ENCODE measurements at regions not wholly inside any gene's neighbourhood (a gene's known extent, or its start where the extent isn't known, plus 50 kb on each side); places are given as distances from the start of the nearest gene placed in this dataset.

DNA sequence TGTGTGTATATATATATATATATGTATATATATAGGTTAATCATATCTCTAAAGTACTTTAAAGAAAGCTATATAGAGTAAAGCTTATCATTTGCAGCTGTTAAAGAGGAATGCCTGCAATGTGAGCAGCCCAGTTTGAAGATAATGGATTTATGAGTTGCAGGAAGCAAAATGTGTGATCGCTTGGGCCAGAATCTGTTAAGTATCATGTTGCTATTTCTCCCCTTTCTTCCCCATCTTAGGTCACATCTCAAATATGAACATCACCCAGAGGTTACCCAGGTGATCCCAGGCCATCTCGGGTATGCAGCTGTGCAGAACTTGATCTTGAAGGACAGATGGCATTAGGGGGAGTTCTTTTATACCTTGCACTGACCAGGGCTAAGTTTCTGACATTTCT lies 316.5 kb downstream of the MTX2 start:
- no peaks in the 10 kb centered on the region for H3K27me3 ChIP-seq
- no peaks in the 10 kb centered on the region for H3K36me3 ChIP-seq (ENCODE audit: low read depth, missing control alignments)
- H3K9me3 ChIP-seq = no peaks in the 10 kb centered on the region
- H3K4me3 ChIP-seq = no peak overlapping the region
- H3K27ac ChIP-seq = no peak overlapping the region
- TF ChIP-seq CTCF (IDR thresholded peaks at IDR 0.05) = no peak
- no peak for TF ChIP-seq POLR2A (IDR thresholded peaks at IDR 0.05)
- DNase-seq = no peak
- H3K4me1 ChIP-seq = peaks cover 14% of the 10 kb centered on the region
- 83 to 95% methylated on average over 2 of the region's 2 CpGs for WGBS, 2 donors
- intact Hi-C loops (cut with DNase I; ENCODE audit: low total_unique reads) = no loop called here

DNA sequence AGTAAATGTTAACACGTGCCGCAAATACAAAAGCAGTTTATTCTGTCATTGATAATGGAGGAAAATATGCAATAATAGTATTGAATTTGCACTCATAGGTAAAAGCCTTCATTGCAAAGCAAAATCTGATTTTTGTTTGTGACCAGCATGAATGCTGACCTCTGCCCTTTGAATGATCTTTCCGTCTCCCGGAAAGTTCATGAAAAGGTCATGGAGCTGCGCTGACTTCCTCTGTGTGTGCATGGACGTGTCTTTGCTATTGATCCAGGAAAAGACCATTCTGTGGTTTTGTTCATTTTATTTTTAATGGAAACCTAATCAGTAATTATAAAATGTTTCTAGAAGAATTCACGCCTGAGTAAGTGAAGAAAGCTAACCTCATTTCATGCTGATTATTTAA lies 320.0 kb downstream of the MTX2 start:
- WGBS, 2 donors = 82 to 83% methylated on average over 7 of the region's 7 CpGs
- no peak for DNase-seq
- H3K27me3 ChIP-seq = no peaks in the 10 kb centered on the region
- H3K4me3 ChIP-seq = no peak overlapping the region
- intact Hi-C loops (cut with DNase I; ENCODE audit: low total_unique reads) = no loop called here
- TF ChIP-seq POLR2A (IDR thresholded peaks at IDR 0.05) (no peak), CTCF (IDR thresholded peaks at IDR 0.05) (no peak)
- no peaks in the 10 kb centered on the region for H3K9me3 ChIP-seq
- H3K27ac ChIP-seq = no peak overlapping the region
- no peaks in the 10 kb centered on the region for H3K4me1 ChIP-seq
- H3K36me3 ChIP-seq (ENCODE audit: low read depth, missing control alignments) = no peaks in the 10 kb centered on the region

GRCh38 chr2:176589825-176590440 lies 320.7 kb downstream of the MTX2 start:
- intact Hi-C loops (cut with DNase I; ENCODE audit: low total_unique reads) = no loop called here

GRCh38 chr2:176592216-176592615 lies 323.0 kb downstream of the MTX2 start:
- H3K9me3 ChIP-seq = no peaks in the 10 kb centered on the region
- no peak overlapping the region for H3K4me3 ChIP-seq
- H3K27ac ChIP-seq = no peak overlapping the region
- H3K27me3 ChIP-seq = no peaks in the 10 kb centered on the region
- intact Hi-C loops (cut with DNase I; ENCODE audit: low total_unique reads) = no loop called here
- 87 to 90% methylated on average over 6 of the region's 6 CpGs for WGBS, 2 donors
- no peaks in the 10 kb centered on the region for H3K36me3 ChIP-seq (ENCODE audit: low read depth, missing control alignments)
- no peak for DNase-seq
- TF ChIP-seq POLR2A (IDR thresholded peaks at IDR 0.05) (no peak), CTCF (IDR thresholded peaks at IDR 0.05) (no peak)
- H3K4me1 ChIP-seq = no peaks in the 10 kb centered on the region

More at GRCh38 chr2:176589825-176590440, 320.7 kb downstream of the MTX2 start:
- no peaks in the 10 kb centered on the region for H3K36me3 ChIP-seq (ENCODE audit: low read depth, missing control alignments)
- H3K4me1 ChIP-seq = no peaks in the 10 kb centered on the region
- DNase-seq = no peak
- 71 to 84% methylated on average over 11 of the region's 11 CpGs for WGBS, 2 donors
- TF ChIP-seq CTCF (IDR thresholded peaks at IDR 0.05) = no peak
- TF ChIP-seq POLR2A (IDR thresholded peaks at IDR 0.05) = no peak
- no peak overlapping the region for H3K4me3 ChIP-seq
- H3K9me3 ChIP-seq = no peaks in the 10 kb centered on the region
- H3K27me3 ChIP-seq = no peaks in the 10 kb centered on the region
- H3K27ac ChIP-seq = no peak overlapping the region

DNA sequence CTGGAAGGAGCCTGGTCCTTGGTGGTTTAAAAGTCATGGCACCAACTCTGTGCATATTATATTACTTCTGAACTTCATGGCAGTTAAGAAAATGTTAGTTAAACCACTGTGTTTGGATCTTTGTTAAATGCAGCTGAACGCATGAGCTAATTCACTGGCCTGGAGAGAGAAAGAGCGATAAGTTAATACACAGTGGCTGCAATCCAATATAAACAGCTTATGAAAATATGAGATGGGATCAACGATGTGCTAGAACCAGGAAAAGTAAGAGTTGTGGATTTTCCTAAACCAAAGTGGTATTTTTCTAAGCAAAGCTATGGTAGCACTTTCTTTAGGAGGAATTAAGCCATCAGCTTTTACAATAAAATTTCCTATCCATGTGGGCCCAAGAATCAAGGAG lies 326.7 kb downstream of the MTX2 start:
- no peak for DNase-seq
- no peak overlapping the region for H3K4me3 ChIP-seq
- no peaks in the 10 kb centered on the region for H3K4me1 ChIP-seq
- TF ChIP-seq CTCF (IDR thresholded peaks at IDR 0.05) (no peak), POLR2A (IDR thresholded peaks at IDR 0.05) (no peak)
- H3K36me3 ChIP-seq (ENCODE audit: low read depth, missing control alignments) = no peaks in the 10 kb centered on the region
- intact Hi-C loops (cut with DNase I; ENCODE audit: low total_unique reads) = no loop called here
- no peak overlapping the region for H3K27ac ChIP-seq
- H3K9me3 ChIP-seq = no peaks in the 10 kb centered on the region
- H3K27me3 ChIP-seq = no peaks in the 10 kb centered on the region
- 52 to 62% methylated on average over 3 of the region's 3 CpGs for WGBS, 2 donors
